GM12892 (cell line): ENCODE measurements at regions not wholly inside any gene's neighbourhood (a gene's known extent, or its start where the extent isn't known, plus 50 kb on each side); places are given as distances from the start of the nearest gene placed in this dataset.
"Not testable (repeated sequence)": the region's sequence is repeated elsewhere in the genome, so short reads cannot be mapped to it uniquely, and the experiment has no call there.

ENCODE experiments used
- DNase-seq: peaks from one replicate; pipeline ENCODE4 v3.0.0; 2011; ENCODE audit not compliant: insufficient read length
- FAIRE-seq: peaks from 2 replicates; lab custom pipeline; 2011; peaks lifted over from hg19 to GRCh38; lab: Jason Lieb, UNC
- POLR2A ChIP-seq: IDR thresholded peaks from 2 replicates; pipeline ENCODE4 v1.6.1; 2011; ENCODE audit warnings: low read depth, low read length, control low read depth
- POLR2AphosphoS5 ChIP-seq: IDR thresholded peaks from 2 replicates; pipeline ENCODE4 v1.6.1; 2011; ENCODE audit warnings: low read depth, low read length, control low read depth
- TAF1 ChIP-seq: IDR thresholded peaks from 2 replicates; pipeline ENCODE4 v1.6.1; 2011; ENCODE audit warnings: low read depth, mild to moderate bottlenecking, control low read depth, low read length, borderline replicate concordance

DNA sequence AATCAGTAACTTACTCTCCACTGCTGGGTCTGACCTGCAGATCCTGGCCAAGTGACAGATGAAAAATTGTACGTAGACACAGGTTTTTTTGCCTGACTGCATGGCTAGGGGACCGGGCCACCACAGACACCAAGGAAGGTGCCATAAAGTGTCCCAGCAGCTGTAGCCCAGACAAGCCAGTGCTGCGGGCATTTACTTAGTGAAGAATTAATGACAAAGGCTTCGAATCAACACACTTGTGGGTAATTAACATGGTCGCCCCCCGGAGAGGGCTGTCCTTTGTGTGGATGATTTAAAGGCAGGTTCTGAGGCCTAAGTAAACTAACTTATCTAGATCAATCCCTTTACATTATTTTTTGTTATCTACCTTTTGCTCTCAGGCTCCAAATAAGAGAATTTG lies 1709.1 kb upstream of the LRRTM1 start:
- DNase-seq = no peak
- TF ChIP-seq POLR2A (no peak), TAF1 (no peak), POLR2AphosphoS5 (no peak)
- FAIRE-seq = no peak

DNA sequence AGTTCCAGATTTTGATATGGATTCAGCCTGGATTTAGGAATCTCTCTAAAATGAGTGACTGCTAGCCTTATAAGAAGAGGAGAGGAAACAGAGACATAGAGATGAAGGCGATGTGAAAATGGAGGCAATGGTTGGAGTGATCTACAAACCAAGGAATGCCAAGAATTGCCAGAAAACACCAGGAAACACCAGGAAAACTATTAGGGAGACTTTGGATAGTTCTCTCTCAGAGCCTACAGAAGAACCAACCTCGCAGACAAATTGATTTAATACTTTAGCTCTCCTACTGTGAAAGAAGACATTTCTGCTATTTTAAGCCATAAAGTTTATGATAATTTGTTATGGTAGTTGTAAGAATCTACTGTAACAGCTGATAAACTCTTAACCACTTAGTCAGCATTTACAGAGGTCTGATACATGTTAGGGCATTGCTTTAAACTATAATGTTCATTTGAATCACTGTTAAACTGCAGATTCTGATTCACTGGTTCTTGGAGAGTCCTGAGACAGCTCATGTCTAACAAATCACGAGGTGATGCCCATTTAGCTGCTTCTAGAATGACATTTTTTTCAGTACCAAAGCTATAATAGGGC lies 1702.6 kb upstream of the LRRTM1 start:
- no peak for TF ChIP-seq POLR2AphosphoS5
- TF ChIP-seq POLR2A = no peak
- TF ChIP-seq TAF1 = no peak
- no peak for FAIRE-seq
- DNase-seq = no peak

DNA sequence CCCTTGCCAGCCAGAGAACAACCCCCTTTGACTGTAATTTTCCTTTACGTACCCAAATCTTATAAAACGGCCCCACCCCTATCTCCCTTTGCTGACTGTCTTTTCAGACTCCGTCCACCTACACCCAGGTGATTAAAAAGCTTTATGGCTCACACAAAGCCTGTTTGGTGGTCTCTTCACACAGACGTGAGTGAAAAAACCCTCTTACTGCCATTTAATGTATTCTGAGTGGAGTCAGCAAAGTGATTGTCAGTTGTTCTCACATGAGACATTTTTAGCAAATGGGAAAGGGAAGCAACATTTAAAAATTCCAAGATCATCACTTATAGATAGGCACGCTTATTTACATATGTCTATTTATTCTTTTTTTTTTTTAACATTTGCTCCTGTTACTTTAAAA lies 1701.3 kb upstream of the LRRTM1 start:
- FAIRE-seq, DNase-seq: not testable (repeated sequence)

DNA sequence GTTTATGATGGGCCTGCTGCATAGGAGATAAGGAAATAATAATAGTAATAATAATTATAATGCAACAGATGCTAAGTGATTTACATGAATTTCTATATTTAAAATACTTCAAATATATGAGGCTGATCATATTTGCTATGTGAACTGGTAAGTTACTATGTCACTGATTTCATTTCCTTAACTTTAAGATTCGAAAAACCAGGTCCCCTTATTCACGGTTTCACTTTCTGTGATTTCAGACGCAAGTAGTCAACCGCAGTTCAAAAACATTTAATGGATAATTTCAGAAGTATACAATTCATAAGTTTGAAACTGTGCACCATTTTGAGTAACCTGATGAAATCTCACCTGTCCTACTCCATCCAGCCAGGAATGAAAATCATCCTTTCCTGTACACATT lies 1697.1 kb upstream of the LRRTM1 start:
- TF ChIP-seq POLR2AphosphoS5 (no peak), TAF1 (no peak), POLR2A (no peak)
- FAIRE-seq (no peak), DNase-seq (no peak)

DNA sequence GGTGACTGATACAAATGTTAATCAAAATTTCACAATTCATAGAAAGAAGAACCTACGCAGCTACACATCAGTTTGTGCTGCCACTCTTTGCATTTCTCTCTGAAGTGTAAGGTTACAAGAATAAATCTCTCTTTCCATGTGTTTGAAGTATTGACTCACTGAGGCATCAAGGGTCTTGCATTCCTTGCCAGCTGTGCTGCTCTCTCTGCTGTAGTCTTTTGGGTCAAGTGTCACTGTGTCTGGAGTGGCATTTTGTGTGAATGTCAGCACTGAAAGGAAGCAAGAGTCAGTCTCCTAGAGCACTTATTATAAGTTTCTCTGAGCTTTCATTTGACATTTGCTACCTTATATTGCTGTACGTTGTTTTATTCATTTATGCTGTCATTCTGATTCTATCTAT lies 1696.1 kb upstream of the LRRTM1 start:
- no peak for DNase-seq
- FAIRE-seq = no peak
- TF ChIP-seq POLR2AphosphoS5 (no peak), POLR2A (no peak), TAF1 (no peak)

DNA sequence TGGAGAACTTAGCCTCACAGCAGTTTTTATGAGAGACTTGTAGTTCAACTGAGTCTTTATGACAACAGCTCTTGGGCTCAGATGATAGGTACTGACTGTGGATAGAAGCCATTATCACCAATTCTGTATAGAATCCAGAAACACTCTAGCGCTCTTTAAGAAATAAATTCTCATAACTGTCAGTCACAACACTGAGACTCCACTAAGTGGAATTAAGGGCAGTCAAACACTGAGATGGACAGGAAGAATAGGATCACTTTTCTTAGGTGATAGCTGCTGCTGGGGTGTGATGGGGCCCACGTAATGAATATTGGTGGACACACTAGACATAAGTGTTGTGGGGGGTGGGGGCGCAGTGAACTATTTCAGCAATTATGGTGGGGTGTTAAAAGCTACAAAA lies 1691.8 kb upstream of the LRRTM1 start:
- FAIRE-seq = no peak
- TF ChIP-seq POLR2A (no peak), TAF1 (no peak), POLR2AphosphoS5 (no peak)
- DNase-seq = no peak

DNA sequence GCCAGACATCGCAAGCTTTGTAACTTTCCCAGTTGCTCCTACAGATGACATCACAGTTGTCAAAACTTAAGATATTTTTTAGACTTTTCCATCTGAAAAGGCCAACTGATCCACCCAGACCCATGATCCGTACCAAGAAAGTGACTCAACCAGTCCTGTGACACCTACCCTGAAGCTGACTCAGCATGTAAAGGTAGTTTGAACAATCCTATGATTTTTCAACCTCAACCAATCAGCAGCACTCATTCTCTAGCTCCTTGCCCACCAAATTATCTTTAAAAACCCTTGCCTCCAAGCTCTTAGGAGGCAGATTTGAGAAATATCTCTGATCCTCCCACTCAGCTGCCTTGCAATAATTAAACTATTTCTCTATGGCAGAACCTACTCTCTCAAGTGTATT lies 1686.7 kb upstream of the LRRTM1 start:
- DNase-seq = no peak
- no peak for TF ChIP-seq POLR2AphosphoS5
- no peak for FAIRE-seq

DNA sequence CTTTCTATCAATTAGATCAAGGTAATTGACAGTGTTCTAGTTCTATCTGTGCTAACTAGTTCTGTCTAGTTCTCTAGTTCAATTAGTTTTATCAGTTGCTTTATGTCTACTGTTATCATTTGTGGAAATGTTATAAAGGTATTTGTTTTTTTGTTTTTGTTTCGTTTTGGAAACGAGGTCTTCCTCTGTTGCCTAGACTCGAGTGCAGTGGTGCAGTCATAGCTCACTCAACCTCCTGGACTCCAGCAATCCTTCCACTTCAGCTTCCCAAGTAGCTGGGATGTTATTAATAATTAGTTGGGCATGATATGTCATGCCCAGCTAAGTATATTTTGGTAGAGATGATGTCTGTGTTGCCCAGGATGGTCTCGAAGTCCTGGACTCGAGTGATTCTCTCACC lies 1682.8 kb upstream of the LRRTM1 start:
- TF ChIP-seq TAF1 (no peak), POLR2AphosphoS5 (no peak), POLR2A (no peak)
- FAIRE-seq (no peak), DNase-seq (no peak)

DNA sequence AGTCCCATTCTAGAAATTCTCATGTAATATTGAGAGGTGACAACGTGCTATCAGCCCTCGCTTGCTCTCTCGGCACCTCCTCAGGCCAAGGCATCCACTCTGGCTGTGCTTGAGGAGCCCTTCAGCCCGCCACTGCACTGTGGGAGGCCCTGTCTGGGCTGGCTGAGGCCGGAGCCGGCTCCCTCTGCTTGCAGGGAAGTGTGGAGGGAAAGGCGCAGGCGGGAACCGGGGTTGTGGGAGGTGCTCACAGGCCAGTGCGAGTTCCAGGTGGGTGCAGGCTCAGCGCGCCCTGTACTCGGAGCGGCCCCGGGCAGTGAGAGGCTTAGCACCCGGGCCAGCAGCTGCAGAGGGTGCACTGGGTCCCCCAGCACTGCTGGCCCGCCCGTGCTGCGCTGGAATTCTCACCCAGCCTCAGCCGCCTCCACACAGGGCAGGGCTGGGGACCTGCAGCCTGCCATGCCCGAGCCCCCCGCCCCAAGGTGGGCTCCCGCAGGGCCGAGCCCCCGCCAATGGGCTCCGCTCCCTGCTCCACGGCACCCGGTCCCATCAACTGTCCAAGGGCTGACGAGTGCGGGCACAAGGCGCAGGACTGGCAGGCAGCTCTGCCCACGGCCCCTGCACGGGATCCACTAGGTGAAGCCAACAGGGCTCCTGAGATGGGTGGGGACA lies 1680.6 kb upstream of the LRRTM1 start:
- FAIRE-seq = no peak
- TF ChIP-seq POLR2A = no peak
- TF ChIP-seq POLR2AphosphoS5 = no peak
- no peak for TF ChIP-seq TAF1

DNA sequence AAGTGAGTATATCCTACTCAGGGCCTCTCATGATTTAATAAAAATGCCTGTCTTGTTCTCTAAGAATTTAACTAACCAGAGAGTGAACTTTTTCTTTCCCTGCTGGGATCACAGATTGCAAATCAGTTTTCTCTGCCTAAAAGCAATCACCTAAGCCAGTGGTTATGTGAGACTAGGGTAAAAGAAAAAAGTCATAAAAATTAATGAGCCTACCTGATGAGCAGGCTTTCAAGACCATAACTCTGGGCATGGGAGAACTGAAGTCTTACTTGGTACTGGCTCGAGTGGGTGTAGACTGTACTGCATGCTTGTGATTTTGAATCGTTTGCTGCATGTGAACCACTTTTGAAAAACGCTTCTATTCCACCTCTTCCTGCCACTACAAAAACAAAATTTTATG lies 1677.0 kb upstream of the LRRTM1 start:
- FAIRE-seq (no peak), DNase-seq (no peak)
- TF ChIP-seq POLR2AphosphoS5 = no peak
- no peak for TF ChIP-seq POLR2A
- TF ChIP-seq TAF1 = no peak

More for the DNA sequence above, 1680.6 kb upstream of the LRRTM1 start:
- DNase-seq = no peak

DNA sequence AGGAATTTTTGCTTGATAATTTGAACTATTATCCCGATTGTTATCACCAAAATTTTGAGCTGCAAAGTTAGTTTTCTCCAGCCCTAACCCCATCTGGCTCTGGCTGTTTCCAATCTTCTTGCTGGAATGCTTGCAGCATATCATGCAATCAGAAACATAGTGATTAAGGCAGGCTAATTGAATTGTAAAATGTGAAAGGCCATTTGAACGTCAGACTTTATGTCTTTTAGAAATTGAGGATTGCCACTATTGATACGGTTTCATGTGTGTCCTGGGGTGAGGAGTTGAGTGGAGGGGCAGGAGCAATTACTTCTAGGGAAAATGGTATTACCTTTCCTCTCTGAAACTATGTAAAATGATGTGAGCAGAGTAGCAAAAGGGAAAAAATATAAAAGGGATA lies 1674.5 kb upstream of the LRRTM1 start:
- FAIRE-seq (no peak), DNase-seq (no peak)
- TF ChIP-seq POLR2AphosphoS5 (no peak), POLR2A (no peak), TAF1 (no peak)

DNA sequence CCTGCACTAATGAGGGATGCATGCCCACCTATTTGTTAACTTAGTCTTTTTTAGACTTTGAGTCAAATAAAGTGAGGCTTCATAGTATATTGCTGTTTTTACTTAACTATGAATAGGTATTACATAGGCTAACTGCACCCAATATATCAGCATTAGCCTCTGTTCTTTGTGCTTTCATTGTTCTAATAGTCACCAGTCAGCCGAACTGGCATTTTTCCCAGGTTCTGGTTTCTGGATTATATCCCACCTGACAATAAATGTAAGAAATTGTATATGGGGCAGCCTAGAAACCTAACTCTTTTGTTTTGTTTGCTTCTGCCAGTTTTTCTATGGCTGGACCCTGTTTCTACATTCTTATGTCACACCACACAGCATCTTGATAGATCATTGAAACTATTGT lies 1672.4 kb upstream of the LRRTM1 start:
- TF ChIP-seq POLR2AphosphoS5 (no peak), TAF1 (no peak), POLR2A (no peak)
- DNase-seq = no peak
- FAIRE-seq = no peak

DNA sequence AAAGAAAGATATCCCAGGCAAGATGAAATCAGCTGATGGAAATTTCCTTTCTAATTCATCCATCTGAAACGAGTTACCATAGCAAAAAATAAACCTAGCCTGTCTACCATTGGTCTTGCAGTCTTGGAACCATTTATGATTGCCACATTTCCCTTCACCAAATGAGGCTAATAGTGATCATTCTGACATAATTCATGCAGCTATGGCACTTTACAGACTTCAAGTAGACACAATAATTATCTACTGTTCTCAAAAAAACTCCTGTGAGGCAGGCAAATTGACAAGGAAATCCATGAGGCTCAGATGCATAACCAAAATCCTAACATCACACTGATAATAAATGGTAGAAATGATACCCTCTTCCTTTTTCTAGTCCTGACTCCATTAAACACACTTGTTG lies 1669.7 kb upstream of the LRRTM1 start:
- TF ChIP-seq POLR2A = no peak
- no peak for TF ChIP-seq POLR2AphosphoS5
- no peak for TF ChIP-seq TAF1
- FAIRE-seq (no peak), DNase-seq (no peak)

DNA sequence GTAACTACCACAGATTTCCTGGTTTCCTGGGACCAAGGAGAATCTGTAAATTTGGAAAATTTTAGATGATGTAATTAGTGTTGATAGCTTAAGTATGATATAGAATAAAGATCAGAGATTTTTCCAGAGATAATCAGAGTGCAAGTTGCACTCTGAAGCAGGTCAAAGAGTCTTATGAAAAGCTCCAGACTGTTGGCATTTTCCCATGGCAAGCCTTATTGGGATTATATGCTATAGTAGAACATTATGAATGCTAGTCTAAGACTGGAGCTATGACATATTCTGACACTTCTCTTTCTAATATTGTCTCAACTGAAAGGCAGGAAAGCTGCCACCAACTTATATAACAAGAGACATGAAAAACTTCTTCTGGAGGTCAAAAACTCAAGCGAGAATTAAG lies 1638.3 kb upstream of the LRRTM1 start:
- TF ChIP-seq POLR2A = no peak
- no peak for TF ChIP-seq POLR2AphosphoS5
- TF ChIP-seq TAF1 = no peak

More for the DNA sequence above, 1638.3 kb upstream of the LRRTM1 start:
- DNase-seq = no peak
- FAIRE-seq = no peak
